ENCODE measurements at regions not wholly inside any gene's neighbourhood (a gene's known extent, or its start where the extent isn't known, plus 50 kb on each side); places are given as distances from the start of the nearest gene placed in this dataset.

DNA sequence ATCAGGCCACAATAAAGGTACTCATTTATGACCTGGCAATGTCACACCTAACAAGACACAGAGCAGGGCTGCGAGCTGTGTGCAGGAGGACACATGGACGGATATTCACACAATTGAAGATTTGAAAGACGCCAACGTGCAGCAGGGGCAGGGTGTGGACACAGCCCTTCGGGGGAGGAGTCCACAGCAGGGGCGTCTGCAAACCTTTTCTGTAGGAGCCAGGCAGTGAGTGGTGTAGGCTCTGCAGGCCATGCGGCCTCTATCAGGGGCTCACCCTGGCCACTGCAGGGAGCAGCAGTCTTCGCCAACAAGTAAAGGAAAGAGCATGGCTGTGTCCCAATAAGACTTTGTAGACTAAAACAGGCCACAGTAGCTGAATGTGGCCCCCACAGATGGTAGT lies 125.7 kb upstream of the SNTG2 start:
- TF ChIP-seq CTCF (IDR thresholded peaks at IDR 0.05) (no peak), POLR2A (IDR thresholded peaks at IDR 0.05) (no peak)

Data from ovary (tissue), 3 donors.